ENCODE measurements at regions not wholly inside any gene's neighbourhood (a gene's known extent, or its start where the extent isn't known, plus 50 kb on each side); places are given as distances from the start of the nearest gene placed in this dataset.

GRCh38 chr11:116366980-116367645 lies 405.7 kb downstream of the BUD13 start:
- TF ChIP-seq EZH2phosphoT487 (IDR thresholded peaks at IDR 0.05): no peak
- TF ChIP-seq CTCF (IDR thresholded peaks at IDR 0.05): no peak
